Adrenal gland (tissue), 9 donors: ENCODE measurements at regions not wholly inside any gene's neighbourhood (a gene's known extent, or its start where the extent isn't known, plus 50 kb on each side); places are given as distances from the start of the nearest gene placed in this dataset.

Source experiments
- DNase-seq, 7 donors: peaks; one replicate each; pipeline ENCODE4 v3.0.0-alpha.2; 2019 to 2020
- H3K27ac ChIP-seq, 5 donors: fragments of 200-600 bp; sonication (generic) in 4 of 5; 1 replicate in 3 of 5; 2 replicates in 2 of 5; pipeline versions ENCODE4 v1.5.1 to v1.8.0; 2016 to 2020; ENCODE audit warnings: mild to moderate bottlenecking in 1 of 5
- H3K27me3 ChIP-seq: fragments of 200-600 bp; 2 replicates; pipeline ENCODE4 v1.8.0; 2021
- H3K36me3 ChIP-seq, 2 donors: fragments of 200-600 bp; replicated peaks in 1 of 2; 1 replicate in 1 of 2; 2 replicates in 1 of 2; pipeline versions ENCODE4 v1.5.1 to v1.8.0; 2018 to 2022
- H3K4me1 ChIP-seq, 2 donors: fragments of 200-600 bp; replicated peaks in 1 of 2; 1 replicate in 1 of 2; 2 replicates in 1 of 2; pipeline versions ENCODE4 v1.5.1 to v1.8.0; 2018 to 2021
- H3K4me3 ChIP-seq, 4 donors: fragments of 200-600 bp; sonication (generic) in 3 of 4; one replicate each; pipeline ENCODE4 v1.5.1; 2016 to 2018
- H3K9me3 ChIP-seq, 3 donors: fragments of 200-600 bp; sonication (generic) in 1 of 3; replicated peaks in 1 of 3; 1 replicate in 2 of 3; 2 replicates in 1 of 3; pipeline versions ENCODE4 v1.5.1 to v1.8.0; 2016 to 2021
- CTCF ChIP-seq, 6 experiments: fragments of 450-650 bp in 4 of 6; fragments of 200-600 bp in 2 of 6; sonication (generic) in 1 of 6; IDR thresholded peaks; 1 replicate in 5 of 6; 2 replicates in 1 of 6; pipeline versions ENCODE4 v1.5.1 to v1.8.0; 2016 to 2021; ENCODE audit warnings: antibody characterized with exemption in 6 of 6, mild to moderate bottlenecking in 2 of 6, moderate library complexity in 1 of 6
- POLR2A ChIP-seq, 2 donors: fragments of 450-650 bp; IDR thresholded peaks; one replicate each; pipeline ENCODE4 v1.6.1; 2017; ENCODE audit warnings: antibody characterized with exemption in 2 of 2, mild to moderate bottlenecking in 2 of 2, moderate library complexity in 1 of 2
- WGBS, 4 donors: extraction: QIAGEN DNeasy Blood & Tissue Kit in 2 of 4; methylation state at CpG; one replicate each; pipeline versions ENCODE4 v1.1.5 to v1.1.7; 2013 to 2017; 5-methylcytosine and 5-hydroxymethylcytosine counted together
- intact Hi-C, 2 donors: fragments of 100-400 bp; cut with DNase I; formaldehyde crosslinking; loops; one replicate each; pipeline versions ENCODE4 v1.14.1 to v1.15.0; 2022 to 2023
- donor health status: healthy with polysubstance abuse.
- donor health status: Bipolar disorder and iron deficiency.
- donor health status: DM: yes; HTN: yes; CAD: no.
- donor health status: DM: no; HTN: no; CAD: no.
- donor health status: DM: no; HTN: no; CAD: no.

- 28 to 38% (median 36%) methylated on average over 1 of the region's 1 CpG for WGBS, 4 donors
- H3K27me3 ChIP-seq = no peaks in the 10 kb centered on the region
- H3K4me3 ChIP-seq = no peak overlapping the region
- DNase-seq = no peak
- H3K27ac ChIP-seq = no peak overlapping the region
- H3K9me3 ChIP-seq = no peaks in the 10 kb centered on the region
- TF ChIP-seq CTCF (IDR thresholded peaks at IDR 0.05) (no peak), POLR2A (IDR thresholded peaks at IDR 0.05) (no peak)
- no peaks in the 10 kb centered on the region for H3K36me3 ChIP-seq
- H3K4me1 ChIP-seq = no peaks in the 10 kb centered on the region
- intact Hi-C loops = no loop called here
Observed at GRCh38 chr13:88590574-88590973, 919.4 kb downstream of the SLITRK5 start.

GRCh38 chr13:88592105-88592504 is 920.9 kb downstream of the SLITRK5 start:
- intact Hi-C loops = no loop called here
- no peaks in the 10 kb centered on the region for H3K9me3 ChIP-seq
- H3K4me3 ChIP-seq = no peak overlapping the region
- no peaks in the 10 kb centered on the region for H3K36me3 ChIP-seq
- H3K27me3 ChIP-seq = no peaks in the 10 kb centered on the region
- H3K27ac ChIP-seq = no peak overlapping the region
- no peak for TF ChIP-seq POLR2A (IDR thresholded peaks at IDR 0.05)
- no peak for TF ChIP-seq CTCF (IDR thresholded peaks at IDR 0.05)
- H3K4me1 ChIP-seq = no peaks in the 10 kb centered on the region
- DNase-seq = no peak
- 56 to 88% (median 64%) methylated on average over 1 of the region's 1 CpG; no CpG with 5 or more reads in 1 of the 4 donors for WGBS, 4 donors

- no peaks in the 10 kb centered on the region for H3K27me3 ChIP-seq
- no peaks in the 10 kb centered on the region for H3K36me3 ChIP-seq
- no peak for TF ChIP-seq CTCF (IDR thresholded peaks at IDR 0.05)
- no peak for TF ChIP-seq POLR2A (IDR thresholded peaks at IDR 0.05)
- no peak overlapping the region for H3K4me3 ChIP-seq
- intact Hi-C loops = no loop called here
- no peak for DNase-seq
- 63 to 69% (median 65%) methylated on average over 2 of the region's 2 CpGs for WGBS, 4 donors
- H3K9me3 ChIP-seq = no peaks in the 10 kb centered on the region
- no peaks in the 10 kb centered on the region for H3K4me1 ChIP-seq
- no peak overlapping the region for H3K27ac ChIP-seq
Observed at GRCh38 chr13:88601949-88602348, 930.8 kb downstream of the SLITRK5 start.

GRCh38 chr13:88602786-88603777 is 931.9 kb downstream of the SLITRK5 start:
- DNase-seq = no peak
- no peaks in the 10 kb centered on the region for H3K27me3 ChIP-seq
- H3K4me1 ChIP-seq = no peaks in the 10 kb centered on the region
- TF ChIP-seq POLR2A (IDR thresholded peaks at IDR 0.05) (no peak), CTCF (IDR thresholded peaks at IDR 0.05) (no peak)
- H3K4me3 ChIP-seq = no peak overlapping the region
- no peak overlapping the region for H3K27ac ChIP-seq
- WGBS, 4 donors = 56 to 77% (median 65%) methylated on average over 5 of the region's 5 CpGs
- H3K9me3 ChIP-seq = no peaks in the 10 kb centered on the region
- H3K36me3 ChIP-seq = no peaks in the 10 kb centered on the region
- intact Hi-C loops = no loop called here
